Right renal cortex interstitium (tissue), 3 donors: ENCODE measurements at regions not wholly inside any gene's neighbourhood (a gene's known extent, or its start where the extent isn't known, plus 50 kb on each side); places are given as distances from the start of the nearest gene placed in this dataset.

Source experiments
- DNase-seq, 3 donors: peaks; one replicate each; pipeline ENCODE4 v3.0.0-alpha.2; 2013; ENCODE audit warnings: low read depth in 3 of 3, low spot score in 2 of 3

GRCh38 chr4:152236519-152237056, 299.3 kb downstream of the FBXW7 start:
- no peak for DNase-seq

- no peak for DNase-seq
Measured at GRCh38 chr4:152235718-152236117, 300.2 kb downstream of the FBXW7 start.

GRCh38 chr4:152234571-152234970, 301.3 kb downstream of the FBXW7 start:
- DNase-seq = no peak

- DNase-seq = no peak
Measured at GRCh38 chr4:152232271-152232670, 303.6 kb downstream of the FBXW7 start.

GRCh38 chr4:152229782-152230289, 306.1 kb downstream of the FBXW7 start:
- no peak for DNase-seq

GRCh38 chr4:152225680-152226079, 310.2 kb downstream of the FBXW7 start:
- no peak for DNase-seq

- no peak for DNase-seq
Measured at GRCh38 chr4:152224721-152225420, 311.0 kb downstream of the FBXW7 start.

GRCh38 chr4:152224223-152224622, 311.7 kb downstream of the FBXW7 start:
- no peak for DNase-seq

GRCh38 chr4:152223600-152223999, 312.3 kb downstream of the FBXW7 start:
- DNase-seq = no peak

- DNase-seq = no peak
Measured at GRCh38 chr4:152221816-152222516, 313.9 kb downstream of the FBXW7 start.

GRCh38 chr4:152220201-152220666, 315.7 kb downstream of the FBXW7 start:
- DNase-seq = no peak

GRCh38 chr4:152218576-152218975, 317.3 kb downstream of the FBXW7 start:
- no peak for DNase-seq

- no peak for DNase-seq
Measured at GRCh38 chr4:152217896-152218295, 318.0 kb downstream of the FBXW7 start.

- DNase-seq = no peak
Measured at GRCh38 chr4:152211936-152212653, 323.8 kb downstream of the FBXW7 start.

- no peak for DNase-seq
Measured at GRCh38 chr4:152209772-152210493, 326.0 kb downstream of the FBXW7 start.

GRCh38 chr4:152207378-152207720, 328.5 kb downstream of the FBXW7 start:
- no peak for DNase-seq

- no peak for DNase-seq
Measured at GRCh38 chr4:152206646-152207377, 329.1 kb downstream of the FBXW7 start.

- DNase-seq = no peak
Measured at GRCh38 chr4:152206185-152206584, 329.7 kb downstream of the FBXW7 start.

- DNase-seq = no peak
Measured at GRCh38 chr4:152202415-152202814, 333.5 kb downstream of the FBXW7 start.
